AG09309 (cell line): ENCODE measurements at regions not wholly inside any gene's neighbourhood (a gene's known extent, or its start where the extent isn't known, plus 50 kb on each side); places are given as distances from the start of the nearest gene placed in this dataset.

ENCODE experiments used
- DNase-seq: peaks from one replicate; pipeline ENCODE4 v3.0.0-alpha.2; 2010; ENCODE audit warnings: low read depth
- H3K4me3 ChIP-seq: 2 replicates; pipeline ENCODE4 v1.5.1; 2011; ENCODE audit warnings: mild to moderate bottlenecking, low read depth, low read length, moderate library complexity; ENCODE audit not compliant: control insufficient read depth
- TF ChIP-seq, protein P1 (sequence below): IDR thresholded peaks from 2 replicates; pipeline ENCODE4 v1.5.1; 2011; ENCODE audit warnings: mild to moderate bottlenecking, low read depth, low read length, inconsistent platforms; ENCODE audit not compliant: insufficient read depth, control insufficient read depth; ENCODE audit errors: missing control alignments

- no peak overlapping the region for H3K4me3 ChIP-seq
- TF ChIP-seq, protein P1, sequence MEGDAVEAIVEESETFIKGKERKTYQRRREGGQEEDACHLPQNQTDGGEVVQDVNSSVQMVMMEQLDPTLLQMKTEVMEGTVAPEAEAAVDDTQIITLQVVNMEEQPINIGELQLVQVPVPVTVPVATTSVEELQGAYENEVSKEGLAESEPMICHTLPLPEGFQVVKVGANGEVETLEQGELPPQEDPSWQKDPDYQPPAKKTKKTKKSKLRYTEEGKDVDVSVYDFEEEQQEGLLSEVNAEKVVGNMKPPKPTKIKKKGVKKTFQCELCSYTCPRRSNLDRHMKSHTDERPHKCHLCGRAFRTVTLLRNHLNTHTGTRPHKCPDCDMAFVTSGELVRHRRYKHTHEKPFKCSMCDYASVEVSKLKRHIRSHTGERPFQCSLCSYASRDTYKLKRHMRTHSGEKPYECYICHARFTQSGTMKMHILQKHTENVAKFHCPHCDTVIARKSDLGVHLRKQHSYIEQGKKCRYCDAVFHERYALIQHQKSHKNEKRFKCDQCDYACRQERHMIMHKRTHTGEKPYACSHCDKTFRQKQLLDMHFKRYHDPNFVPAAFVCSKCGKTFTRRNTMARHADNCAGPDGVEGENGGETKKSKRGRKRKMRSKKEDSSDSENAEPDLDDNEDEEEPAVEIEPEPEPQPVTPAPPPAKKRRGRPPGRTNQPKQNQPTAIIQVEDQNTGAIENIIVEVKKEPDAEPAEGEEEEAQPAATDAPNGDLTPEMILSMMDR: no peak
- no peak for DNase-seq
These were observed 179.7 kb downstream of the PALM2AKAP2 start for GRCh38 chr9:109959679-109960078.

DNA sequence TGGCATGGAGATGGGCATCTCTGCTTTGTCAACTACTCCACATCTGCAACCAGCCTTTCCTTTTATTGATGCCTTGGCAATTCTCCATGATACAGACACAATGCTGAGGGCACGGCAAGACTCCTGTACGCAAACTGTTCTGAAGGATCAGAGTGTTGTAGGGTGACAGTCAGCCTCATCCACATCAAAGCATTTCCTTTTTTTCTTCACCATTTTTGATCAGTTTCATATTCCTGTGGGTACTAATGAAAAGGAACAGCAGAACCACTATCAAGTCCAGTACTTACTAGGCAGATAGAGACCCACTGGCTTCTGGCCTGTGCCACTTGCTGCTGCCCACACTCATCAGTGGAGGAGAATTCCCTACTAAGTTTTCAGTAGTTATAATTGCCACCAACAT, 181.6 kb downstream of the PALM2AKAP2 start:
- DNase-seq: no peak
- TF ChIP-seq, protein P1: no peak
- no peak overlapping the region for H3K4me3 ChIP-seq

DNA sequence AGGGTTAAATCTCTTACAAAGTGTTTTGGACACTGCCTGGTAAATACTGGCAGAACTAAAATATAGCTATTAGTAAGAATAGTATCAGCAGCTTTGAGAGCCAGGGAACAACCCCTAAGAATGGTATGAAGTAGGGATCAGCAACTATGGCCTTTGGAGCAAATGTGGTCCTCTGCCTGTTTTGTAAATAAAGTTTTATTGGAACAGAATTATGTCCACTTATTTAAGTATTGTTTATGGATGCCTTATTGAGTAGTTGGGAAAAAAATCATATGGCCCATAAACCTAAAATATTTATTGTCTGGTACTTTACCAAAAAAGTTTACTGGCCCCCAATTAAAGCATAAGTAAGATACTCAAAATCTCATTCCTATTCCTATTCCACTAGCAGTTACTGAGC, 182.2 kb downstream of the PALM2AKAP2 start:
- TF ChIP-seq, protein P1: no peak
- DNase-seq: no peak
- H3K4me3 ChIP-seq: no peak overlapping the region

GRCh38 chr9:109963079-109963478, 183.1 kb downstream of the PALM2AKAP2 start:
- no peak overlapping the region for H3K4me3 ChIP-seq
- no peak for DNase-seq
- TF ChIP-seq, protein P1: no peak

- no peak overlapping the region for H3K4me3 ChIP-seq
- TF ChIP-seq, protein P1: no peak
These were observed 186.8 kb downstream of the PALM2AKAP2 start for GRCh38 chr9:109966643-109967368.

DNA sequence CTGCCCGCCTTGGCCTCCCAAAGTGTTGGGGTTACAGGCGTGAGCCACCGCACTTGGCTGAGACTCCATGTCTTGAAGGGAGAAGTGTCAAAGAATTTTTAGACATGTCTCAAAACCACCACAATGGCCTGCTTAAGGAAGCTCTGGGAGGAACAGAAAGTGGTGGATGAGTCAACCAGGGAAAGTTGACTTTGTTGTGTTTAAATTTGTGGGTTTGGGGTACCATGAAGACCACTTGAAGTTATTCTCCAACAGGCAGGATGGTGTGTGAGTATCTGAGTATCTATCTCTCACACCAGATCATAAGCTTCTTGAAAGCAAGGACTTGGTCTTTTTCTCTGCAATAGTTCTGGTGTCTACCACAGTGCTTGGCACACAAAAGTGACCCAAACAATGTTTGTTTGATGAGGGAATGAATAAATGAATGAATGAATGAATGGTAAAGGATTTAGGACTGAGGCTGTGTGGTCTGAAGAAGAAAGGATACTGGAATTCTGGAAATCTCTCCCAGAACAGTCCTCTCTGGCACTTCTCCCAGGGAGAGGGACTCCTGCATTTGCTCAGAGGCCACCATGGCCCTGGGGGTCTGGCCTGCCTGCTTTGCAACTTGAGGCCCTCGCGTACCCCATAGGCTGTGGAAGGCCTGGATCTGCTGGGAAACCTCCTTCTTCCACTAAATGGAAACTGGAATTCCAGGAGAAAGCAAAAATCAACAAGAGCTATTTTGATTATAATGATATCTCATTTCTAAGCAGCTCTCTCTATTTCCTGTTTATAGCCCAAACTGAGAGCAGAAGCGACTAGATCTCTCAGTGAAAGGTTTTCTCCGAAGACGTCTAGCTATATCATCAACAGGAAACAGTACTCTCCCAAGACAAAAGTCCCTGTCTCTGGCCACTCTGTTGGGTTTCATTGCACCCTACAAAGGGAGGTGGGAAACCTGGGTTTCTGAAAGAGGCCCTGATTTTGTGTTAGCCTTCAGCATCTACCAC, 187.9 kb downstream of the PALM2AKAP2 start:
- H3K4me3 ChIP-seq: no peak overlapping the region
- TF ChIP-seq, protein P1: no peak
- DNase-seq: no peak

More at GRCh38 chr9:109966643-109967368, 186.8 kb downstream of the PALM2AKAP2 start:
- DNase-seq: no peak
